Left ventricle myocardium superior (tissue), 1 donor: ENCODE measurements at regions not wholly inside any gene's neighbourhood (a gene's known extent, or its start where the extent isn't known, plus 50 kb on each side); places are given as distances from the start of the nearest gene placed in this dataset.
A peak's percentile ranks its signal among the peaks of the same experiment; 100 is the strongest.
"Not testable (repeated sequence)": the region's sequence is repeated elsewhere in the genome, so short reads cannot be mapped to it uniquely, and the experiment has no call there.

Experiments
- ATAC-seq: fragments of 200-7000 bp; cut with Tn5 transposase; one replicate; pipeline ENCODE4 v1.9.1; 2020; ENCODE audit warnings: mild to moderate bottlenecking, moderate library complexity
- DNase-seq: peaks from one replicate; pipeline ENCODE4 v3.0.0-alpha.2; 2020
- intact Hi-C: fragments of 100-400 bp; cut with micrococcal nuclease; formaldehyde crosslinking; loops from one replicate; pipeline ENCODE4 v1.11.0; 2022
- donor health status: DM: no; HTN: yes; CAD: no; lungs with severe emphysema.

- intact Hi-C loops, result no loop called here
- ATAC-seq (no peak), DNase-seq (no peak)
These were observed 462.9 kb downstream of the COL12A1 start for GRCh38 chr6:74742793-74743508.

- ATAC-seq, result peak; percentile 50
- intact Hi-C loops, result no loop called here
- DNase-seq, result no peak
These were observed 464.2 kb downstream of the COL12A1 start for GRCh38 chr6:74741646-74742045.

- intact Hi-C loops, result no loop called here
- peak; percentile 41 for ATAC-seq
- no peak for DNase-seq
These were observed 470.5 kb downstream of the COL12A1 start for GRCh38 chr6:74735304-74735703.

- ATAC-seq (no peak), DNase-seq (no peak)
- intact Hi-C loops, result no loop called here
These were observed 471.0 kb downstream of the COL12A1 start for GRCh38 chr6:74734901-74735300.

- DNase-seq (no peak), ATAC-seq (peak; percentile 46)
- intact Hi-C loops, result no loop called here
These were observed 471.8 kb downstream of the COL12A1 start for GRCh38 chr6:74733830-74734620.

- no peak for ATAC-seq
- intact Hi-C loops, result no loop called here
These were observed 473.9 kb downstream of the COL12A1 start for GRCh38 chr6:74731931-74732330.

GRCh38 chr6:74731204-74731603 is 474.6 kb downstream of the COL12A1 start:
- DNase-seq (no peak), ATAC-seq (no peak)
- intact Hi-C loops, result no loop called here

More at GRCh38 chr6:74731931-74732330, 473.9 kb downstream of the COL12A1 start:
- no peak for DNase-seq

GRCh38 chr6:74720923-74721322 is 484.9 kb downstream of the COL12A1 start:
- DNase-seq (no peak), ATAC-seq (no peak)
- intact Hi-C loops, result no loop called here

- DNase-seq (no peak), ATAC-seq (no peak)
- intact Hi-C loops, result no loop called here
These were observed 488.3 kb downstream of the COL12A1 start for GRCh38 chr6:74717591-74717990.

GRCh38 chr6:74715355-74716085 is 490.3 kb downstream of the COL12A1 start:
- ATAC-seq (no peak), DNase-seq (no peak)
- intact Hi-C loops, result no loop called here

GRCh38 chr6:74713941-74714340 is 491.9 kb downstream of the COL12A1 start:
- DNase-seq, result no peak
- intact Hi-C loops, result no loop called here

GRCh38 chr6:74705451-74705850 is 500.4 kb downstream of the COL12A1 start:
- ATAC-seq (no peak), DNase-seq (no peak)
- intact Hi-C loops, result no loop called here

More at GRCh38 chr6:74713941-74714340, 491.9 kb downstream of the COL12A1 start:
- ATAC-seq, result no peak

GRCh38 chr6:74704540-74704939 is 501.3 kb downstream of the COL12A1 start:
- DNase-seq, ATAC-seq, intact Hi-C loops: not testable (repeated sequence)

GRCh38 chr6:74690365-74690764 is 515.5 kb downstream of the COL12A1 start:
- no peak for DNase-seq
- no peak for ATAC-seq
- intact Hi-C loops, result no loop called here

GRCh38 chr6:74689601-74690000 is 516.3 kb downstream of the COL12A1 start:
- intact Hi-C loops, result no loop called here

GRCh38 chr6:74677463-74677862 is 528.4 kb downstream of the COL12A1 start:
- ATAC-seq (no peak), DNase-seq (no peak)
- intact Hi-C loops, result no loop called here

More at GRCh38 chr6:74689601-74690000, 516.3 kb downstream of the COL12A1 start:
- no peak for DNase-seq
- ATAC-seq, result no peak

- DNase-seq (no peak), ATAC-seq (no peak)
- intact Hi-C loops, result no loop called here
These were observed 528.9 kb downstream of the COL12A1 start for GRCh38 chr6:74676906-74677305.

GRCh38 chr6:74674377-74674776 is 531.5 kb downstream of the COL12A1 start:
- intact Hi-C loops, result no loop called here
- DNase-seq (no peak), ATAC-seq (no peak)

GRCh38 chr6:74671558-74672025 is 534.3 kb downstream of the COL12A1 start:
- intact Hi-C loops, result no loop called here
- ATAC-seq (no peak), DNase-seq (no peak)

GRCh38 chr6:74658391-74658790 is 547.5 kb downstream of the COL12A1 start:
- ATAC-seq (no peak), DNase-seq (no peak)
- intact Hi-C loops, result no loop called here
